ENCODE measurements at regions not wholly inside any gene's neighbourhood (a gene's known extent, or its start where the extent isn't known, plus 50 kb on each side); places are given as distances from the start of the nearest gene placed in this dataset.

DNA sequence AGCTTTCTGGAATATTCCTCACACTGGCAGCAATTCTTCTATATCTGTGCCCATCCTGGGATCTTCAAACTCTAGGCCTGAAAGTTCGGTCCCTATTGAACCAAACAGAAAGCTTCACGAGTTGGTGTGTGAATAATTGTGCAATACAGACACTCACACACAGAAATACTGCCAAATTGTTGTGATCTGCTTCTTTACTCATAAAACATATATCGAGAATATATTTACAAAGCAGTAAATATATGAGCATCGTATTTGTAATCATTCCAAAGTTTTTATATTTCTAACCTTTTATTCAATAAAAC is 56.6 kb upstream of the BEX4 start:
- no peak overlapping the region for H3K4me3 Mint-ChIP-seq
- no peak overlapping the region for H3K27ac Mint-ChIP-seq
- peaks cover under 1% of the 10 kb centered on the region for H3K27me3 Mint-ChIP-seq
- H3K36me3 Mint-ChIP-seq, result no peaks in the 10 kb centered on the region
- no peaks in the 10 kb centered on the region for H3K9me3 Mint-ChIP-seq
- DNase-seq, result no peak
- CTCF ChIA-PET, result no interaction called here
- H3K4me1 Mint-ChIP-seq, result no peaks in the 10 kb centered on the region

GRCh38 chrX:103157496-103158316 is 57.2 kb upstream of the BEX4 start:
- Mint-ChIP-seq H3K27me3 (peaks cover 5% of the 10 kb centered on the region), H3K36me3 (no peaks in the 10 kb centered on the region), H3K4me3 (no peak overlapping the region), H3K9me3 (no peaks in the 10 kb centered on the region), H3K4me1 (no peaks in the 10 kb centered on the region), H3K27ac (no peak overlapping the region)
- CTCF ChIA-PET, result interaction anchor here (0.8 kb wide), 1 partner anchor 206 kb away, joined by 4 read pairs; no protein-coding TSS in a partner anchor
- DNase-seq, result peak; percentile 22

DNA sequence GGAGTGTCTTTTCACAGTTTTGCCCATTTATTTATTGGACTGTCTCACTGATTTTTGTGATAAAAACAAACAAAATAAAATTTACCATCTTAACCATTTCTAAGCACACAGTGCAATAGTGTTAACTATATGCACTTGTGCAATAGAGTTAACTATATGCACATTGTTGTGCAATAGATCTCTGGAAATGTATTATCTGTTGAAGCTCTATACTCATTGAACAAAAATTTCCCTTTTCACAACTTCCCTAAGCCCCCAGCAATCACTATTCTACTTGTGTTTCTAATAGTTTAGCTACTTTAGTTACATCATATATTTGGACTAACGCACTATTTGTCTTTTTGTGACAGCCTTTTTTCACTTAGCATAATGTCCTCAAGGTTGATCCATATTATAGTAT is 59.7 kb upstream of the BEX4 start:
- Mint-ChIP-seq H3K4me1 (no peaks in the 10 kb centered on the region), H3K27ac (no peak overlapping the region)
- no peak for DNase-seq

GRCh38 chrX:103153661-103154060 is 60.7 kb upstream of the NXF3 start:
- H3K9me3 Mint-ChIP-seq, result no peaks in the 10 kb centered on the region
- CTCF ChIA-PET, result no interaction called here
- H3K4me3 Mint-ChIP-seq, result no peak overlapping the region
- H3K36me3 Mint-ChIP-seq, result no peaks in the 10 kb centered on the region
- H3K4me1 Mint-ChIP-seq, result no peaks in the 10 kb centered on the region
- H3K27me3 Mint-ChIP-seq, result peaks cover 11% of the 10 kb centered on the region
- H3K27ac Mint-ChIP-seq, result no peak overlapping the region
- DNase-seq, result no peak

More for the DNA sequence above, 59.7 kb upstream of the BEX4 start:
- Mint-ChIP-seq H3K9me3 (no peaks in the 10 kb centered on the region), H3K4me3 (no peak overlapping the region), H3K27me3 (peaks cover 11% of the 10 kb centered on the region), H3K36me3 (no peaks in the 10 kb centered on the region)
- CTCF ChIA-PET, result interaction anchor here (0.7 to 0.9 kb wide), 2 partner anchors 12 to 205 kb away, joined by 3 read pairs; no protein-coding TSS in a partner anchor

DNA sequence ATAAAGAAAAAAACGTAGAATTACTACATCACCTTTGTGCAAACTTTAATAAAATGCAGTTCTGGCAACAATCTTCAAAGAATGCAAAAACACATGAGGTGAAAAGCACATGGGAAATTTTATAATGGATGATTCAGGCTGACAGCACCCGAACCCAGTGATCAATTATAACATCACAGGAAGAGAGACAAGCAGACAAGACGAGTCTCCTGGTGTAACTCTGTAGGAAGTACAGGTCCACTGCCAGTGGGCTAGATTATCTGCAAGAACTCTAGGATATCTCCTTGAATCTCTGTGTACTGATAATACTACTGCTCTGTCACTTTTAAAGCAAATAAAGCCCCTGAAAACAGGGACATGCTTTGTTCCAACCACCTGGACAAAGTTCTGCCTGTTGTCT is 58.9 kb upstream of the NXF3 start:
- Mint-ChIP-seq H3K27me3 (peaks cover 11% of the 10 kb centered on the region), H3K4me3 (no peak overlapping the region), H3K9me3 (no peaks in the 10 kb centered on the region), H3K27ac (no peak overlapping the region), H3K36me3 (no peaks in the 10 kb centered on the region), H3K4me1 (no peaks in the 10 kb centered on the region)
- no peak for DNase-seq
- CTCF ChIA-PET, result no interaction called here

- CTCF ChIA-PET, result no interaction called here
- Mint-ChIP-seq H3K27me3 (peaks cover 11% of the 10 kb centered on the region), H3K36me3 (no peaks in the 10 kb centered on the region), H3K9me3 (no peaks in the 10 kb centered on the region), H3K27ac (no peak overlapping the region), H3K4me3 (no peak overlapping the region), H3K4me1 (no peaks in the 10 kb centered on the region)
- DNase-seq, result no peak
Measured at GRCh38 chrX:103149652-103150051, 56.7 kb upstream of the NXF3 start.

- CTCF ChIA-PET, result no interaction called here
- Mint-ChIP-seq H3K4me1 (no peaks in the 10 kb centered on the region), H3K36me3 (no peaks in the 10 kb centered on the region), H3K27ac (no peak overlapping the region), H3K27me3 (peaks cover 9% of the 10 kb centered on the region), H3K9me3 (no peaks in the 10 kb centered on the region), H3K4me3 (no peak overlapping the region)
- no peak for DNase-seq
Measured at GRCh38 chrX:103148075-103148474, 55.1 kb upstream of the NXF3 start.
